HCT116 (cell line): ENCODE measurements at regions not wholly inside any gene's neighbourhood (a gene's known extent, or its start where the extent isn't known, plus 50 kb on each side); places are given as distances from the start of the nearest gene placed in this dataset.

Experiments used
- ATAC-seq: fragments of 200-7000 bp; cut with Tn5 transposase; 2 replicates; pipeline ENCODE4 v1.9.1; 2020; ENCODE audit warnings: mild to moderate bottlenecking, moderate library complexity
- BruUV-seq: library from RNA; stranded (reverse); fragments of 400-500 nt; replicated peaks from 2 replicates; lab custom pipeline; 2021; lab: Mats Ljungman, UMichigan
- CTCF ChIA-PET: fragments of 300-600 bp; sonication (Branson Sonifier 250); formaldehyde crosslinking; loops from one replicate; lab custom pipeline; 2021; ENCODE audit warnings: antibody characterized with exemption; lab: Charles Lee
- POLR2A ChIA-PET: fragments of 300-600, 350-600 bp; sonication (Branson Sonifier 250); formaldehyde crosslinking; loops from one replicate; lab custom pipeline; 2021; ENCODE audit warnings: antibody characterized with exemption; lab: Charles Lee
- RAD21 ChIA-PET, 2 experiments: fragments of 300-600 bp; sonication (Branson Sonifier 250); formaldehyde crosslinking; loops; one replicate each; lab custom pipeline; 2023; ENCODE audit warnings: low total read pairs in 2 of 2; ENCODE audit not compliant: uncharacterized antibody in 2 of 2, unreplicated experiment in 2 of 2, low non-redundant PET in 1 of 2; lab: Charles Lee
- DNase-seq: peaks from one replicate; pipeline ENCODE4 v3.0.0-alpha.2; 2010; ENCODE audit warnings: low read depth, low spot score
- H2AFZ ChIP-seq: fragments of 200-600 bp; shearing (Covaris generic), sonication (generic); 2 replicates; pipeline ENCODE4 v1.6.1; 2017; ENCODE audit warnings: low read depth, mixed run types, mixed read lengths, antibody characterized with exemption, low read length; ENCODE audit not compliant: poor library complexity, severe bottlenecking
- H3K27ac ChIP-seq: 2 replicates; pipeline ENCODE4 v1.5.1; 2012; ENCODE audit warnings: low read depth, low read length
- H3K27me3 ChIP-seq: fragments of 200-600 bp; sonication (generic); 2 replicates; pipeline ENCODE4 v1.6.1; 2016; ENCODE audit warnings: mixed run types, low read length, mixed read lengths; ENCODE audit not compliant: insufficient read depth
- H3K36me3 ChIP-seq, 2 experiments: fragments of 200-500 bp in 1 of 2; fragments of 200-600 bp in 1 of 2; sonication (Bioruptor generic) in 1 of 2; sonication (generic) in 1 of 2; 2 replicates each; pipeline versions ENCODE4 v1.5.1 to v1.6.1; 2014 to 2016; ENCODE audit warnings: low read length in 2 of 2, inconsistent platforms in 1 of 2, mixed read lengths in 1 of 2, mixed run types in 1 of 2; ENCODE audit not compliant: insufficient read depth in 2 of 2, control insufficient read depth in 1 of 2
- H3K4me1 ChIP-seq, 2 experiments: fragments of 200-600 bp in 1 of 2; sonication (generic) in 1 of 2; 2 replicates each; pipeline versions ENCODE4 v1.5.1 to v1.6.1; 2012 to 2017; ENCODE audit warnings: low read length in 2 of 2, inconsistent platforms in 1 of 2, mild to moderate bottlenecking in 1 of 2, mixed read lengths in 1 of 2, mixed run types in 1 of 2, moderate library complexity in 1 of 2; ENCODE audit not compliant: insufficient read depth in 2 of 2, control insufficient read depth in 1 of 2
- H3K4me2 ChIP-seq: fragments of 200-600 bp; sonication (generic); 2 replicates; pipeline ENCODE4 v1.6.1; 2017; ENCODE audit warnings: mixed run types, low read length, mixed read lengths
- H3K4me3 ChIP-seq, 2 experiments: fragments of 200-600 bp in 1 of 2; sonication (generic) in 1 of 2; replicated peaks in 1 of 2; 2 replicates each; pipeline ENCODE4 v1.5.1; 2011 to 2016; ENCODE audit warnings: low read length in 2 of 2, control low read depth in 1 of 2, low read depth in 1 of 2, mild to moderate bottlenecking in 1 of 2, mixed read lengths in 1 of 2, mixed run types in 1 of 2
- H3K79me2 ChIP-seq: fragments of 200-600 bp; sonication (generic); 2 replicates; pipeline ENCODE4 v1.6.1; 2017; ENCODE audit warnings: mild to moderate bottlenecking, mixed run types, low read length, moderate library complexity, mixed read lengths; ENCODE audit not compliant: insufficient read depth
- H3K9ac ChIP-seq: fragments of 200-600 bp; sonication (generic); 2 replicates; pipeline ENCODE4 v1.6.1; 2016; ENCODE audit warnings: low read length, mixed read lengths
- H3K9me2 ChIP-seq: fragments of 200-600 bp; sonication (generic), shearing (Covaris generic); 2 replicates; pipeline ENCODE4 v1.6.1; 2017; ENCODE audit warnings: mixed run types, mild to moderate bottlenecking, moderate library complexity; ENCODE audit not compliant: insufficient read depth
- H3K9me3 ChIP-seq, 2 experiments: fragments of 200-500 bp in 1 of 2; fragments of 200-600 bp in 1 of 2; sonication (Bioruptor generic) in 1 of 2; sonication (generic) in 1 of 2; 2 replicates each; pipeline ENCODE4 v1.6.1; 2014 to 2017; ENCODE audit warnings: low read length in 2 of 2, mixed read lengths in 2 of 2, inconsistent platforms in 1 of 2, low read depth in 1 of 2, mild to moderate bottlenecking in 1 of 2, mixed run types in 1 of 2, moderate library complexity in 1 of 2; ENCODE audit not compliant: control insufficient read depth in 1 of 2, insufficient read depth in 1 of 2
- H4K20me1 ChIP-seq: fragments of 200-600 bp; sonication (generic), shearing (Covaris generic); 2 replicates; pipeline ENCODE4 v1.6.1; 2017; ENCODE audit warnings: mixed run types, mild to moderate bottlenecking, moderate library complexity; ENCODE audit not compliant: insufficient read depth
- CBX3 ChIP-seq: IDR thresholded peaks from 2 replicates; pipeline ENCODE4 v1.6.1; 2012; ENCODE audit warnings: low read depth
- EGR1 ChIP-seq: IDR thresholded peaks from 2 replicates; pipeline ENCODE4 v1.6.1; 2012; ENCODE audit warnings: low read depth
- EZH2 ChIP-seq: fragments of 200-600 bp; sonication (generic); IDR thresholded peaks from 2 replicates; pipeline ENCODE4 v1.6.1; 2017; ENCODE audit warnings: antibody characterized with exemption, mixed run types
- EZH2phosphoT487 ChIP-seq: fragments of 200-600 bp; IDR thresholded peaks from 2 replicates; pipeline ENCODE4 v1.6.1; 2018; ENCODE audit warnings: antibody characterized with exemption, borderline replicate concordance
- JUND ChIP-seq: IDR thresholded peaks from 2 replicates; pipeline ENCODE4 v1.6.1; 2012
- MAX ChIP-seq: IDR thresholded peaks from 2 replicates; pipeline ENCODE4 v1.6.1; 2012
- POLR2A ChIP-seq: IDR thresholded peaks from 2 replicates; pipeline ENCODE4 v1.7.0; 2011; ENCODE audit warnings: borderline replicate concordance; ENCODE audit not compliant: insufficient read depth, insufficient read length; ENCODE audit errors: extremely low read depth
- POLR2AphosphoS5 ChIP-seq: IDR thresholded peaks from 2 replicates; pipeline ENCODE4 v1.6.1; 2011; ENCODE audit warnings: mild to moderate bottlenecking, low read depth, low read length, moderate library complexity
- REST ChIP-seq: IDR thresholded peaks from 2 replicates; pipeline ENCODE4 v1.6.1; 2012; ENCODE audit warnings: low read depth
- SIN3A ChIP-seq: IDR thresholded peaks from 2 replicates; pipeline ENCODE4 v1.6.1; 2012; ENCODE audit warnings: low read depth
- SP1 ChIP-seq: IDR thresholded peaks from 2 replicates; pipeline ENCODE4 v1.6.1; 2012; ENCODE audit warnings: low read depth
- SRF ChIP-seq: IDR thresholded peaks from 2 replicates; pipeline ENCODE4 v1.6.1; 2012; ENCODE audit warnings: low read depth
- YY1 ChIP-seq: IDR thresholded peaks from 2 replicates; pipeline ENCODE4 v1.6.1; 2011; ENCODE audit warnings: low read length, low read depth, moderate library complexity, mild to moderate bottlenecking; ENCODE audit not compliant: insufficient replicate concordance; ENCODE audit errors: extremely low read depth
- ZFX ChIP-seq: fragments of 450-650 bp; IDR thresholded peaks from 2 replicates; pipeline ENCODE4 v1.6.1; 2017
- ZNF274 ChIP-seq: fragments of 200-500 bp; sonication (Bioruptor generic); IDR thresholded peaks from 2 replicates; pipeline ENCODE4 v1.6.1; 2014; ENCODE audit warnings: mild to moderate bottlenecking, low read depth, low read length, inconsistent platforms
- intact Hi-C: fragments of 100-400 bp; cut with micrococcal nuclease; formaldehyde crosslinking; loops from 2 replicates; pipeline ENCODE4 v1.10.0; 2022
- TF ChIP-seq, protein P1 (sequence below): IDR thresholded peaks from 2 replicates; pipeline ENCODE4 v1.6.1; 2012
- TF ChIP-seq, protein P2 (sequence below): IDR thresholded peaks from 2 replicates; pipeline ENCODE4 v1.6.1; 2011; ENCODE audit warnings: mild to moderate bottlenecking, low read length, moderate library complexity; ENCODE audit not compliant: insufficient replicate concordance; ENCODE audit errors: extremely low read depth

GRCh38 chr2:72033636-72034035, 114.0 kb downstream of the CYP26B1 start:
- no peaks in the 10 kb centered on the region for H3K9me2 ChIP-seq
- DNase-seq = no peak
- H3K9ac ChIP-seq = no peak overlapping the region
- H3K27ac ChIP-seq = no peak overlapping the region
- H3K79me2 ChIP-seq = no peaks in the 10 kb centered on the region
- H4K20me1 ChIP-seq = no peaks in the 10 kb centered on the region
- ATAC-seq = no peak
- TF ChIP-seq SRF = no peak
- no peak for TF ChIP-seq YY1
- TF ChIP-seq POLR2AphosphoS5 = no peak
- no peak for TF ChIP-seq REST
- no peak for TF ChIP-seq MAX
- BruUV-seq = no TSS peak
- H3K4me3 ChIP-seq = no peak overlapping the region
- no peak overlapping the region for H3K4me2 ChIP-seq
- H3K27me3 ChIP-seq = no peaks in the 10 kb centered on the region
- no peaks in the 10 kb centered on the region for H3K9me3 ChIP-seq
- H3K36me3 ChIP-seq = no peaks in the 10 kb centered on the region
- intact Hi-C loops = no loop called here
- peaks cover 0 to 17% of the 10 kb centered on the region in 2 experiments; a peak in 2 of 4 replicates for H3K4me1 ChIP-seq
- ChIA-PET CTCF (no interaction called here), RAD21 (no interaction called here), POLR2A (no interaction called here)
- H2AFZ ChIP-seq = no peak overlapping the region

- ChIA-PET CTCF (no interaction called here), POLR2A (no interaction called here), RAD21 (no interaction called here)
- ATAC-seq = no peak
- H3K9me3 ChIP-seq = no peaks in the 10 kb centered on the region
- H3K4me2 ChIP-seq = no peak overlapping the region
- DNase-seq = no peak
- no TSS peak for BruUV-seq
- no peak overlapping the region for H3K9ac ChIP-seq
- no peaks in the 10 kb centered on the region for H3K79me2 ChIP-seq
- no peak overlapping the region for H2AFZ ChIP-seq
- H3K4me1 ChIP-seq = peaks cover 0 to 21% of the 10 kb centered on the region in 2 experiments; a peak in 2 of 4 replicates
- no peaks in the 10 kb centered on the region for H3K27me3 ChIP-seq
- no peak overlapping the region for H3K27ac ChIP-seq
- H4K20me1 ChIP-seq = no peaks in the 10 kb centered on the region
- intact Hi-C loops = no loop called here
- H3K36me3 ChIP-seq = no peaks in the 10 kb centered on the region
- H3K9me2 ChIP-seq = no peaks in the 10 kb centered on the region
- TF ChIP-seq, protein P1, sequence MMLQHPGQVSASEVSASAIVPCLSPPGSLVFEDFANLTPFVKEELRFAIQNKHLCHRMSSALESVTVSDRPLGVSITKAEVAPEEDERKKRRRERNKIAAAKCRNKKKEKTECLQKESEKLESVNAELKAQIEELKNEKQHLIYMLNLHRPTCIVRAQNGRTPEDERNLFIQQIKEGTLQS = no peak
- no peak for TF ChIP-seq SIN3A
- no peak for TF ChIP-seq POLR2AphosphoS5
- no peak for TF ChIP-seq SP1
- TF ChIP-seq, protein P2, sequence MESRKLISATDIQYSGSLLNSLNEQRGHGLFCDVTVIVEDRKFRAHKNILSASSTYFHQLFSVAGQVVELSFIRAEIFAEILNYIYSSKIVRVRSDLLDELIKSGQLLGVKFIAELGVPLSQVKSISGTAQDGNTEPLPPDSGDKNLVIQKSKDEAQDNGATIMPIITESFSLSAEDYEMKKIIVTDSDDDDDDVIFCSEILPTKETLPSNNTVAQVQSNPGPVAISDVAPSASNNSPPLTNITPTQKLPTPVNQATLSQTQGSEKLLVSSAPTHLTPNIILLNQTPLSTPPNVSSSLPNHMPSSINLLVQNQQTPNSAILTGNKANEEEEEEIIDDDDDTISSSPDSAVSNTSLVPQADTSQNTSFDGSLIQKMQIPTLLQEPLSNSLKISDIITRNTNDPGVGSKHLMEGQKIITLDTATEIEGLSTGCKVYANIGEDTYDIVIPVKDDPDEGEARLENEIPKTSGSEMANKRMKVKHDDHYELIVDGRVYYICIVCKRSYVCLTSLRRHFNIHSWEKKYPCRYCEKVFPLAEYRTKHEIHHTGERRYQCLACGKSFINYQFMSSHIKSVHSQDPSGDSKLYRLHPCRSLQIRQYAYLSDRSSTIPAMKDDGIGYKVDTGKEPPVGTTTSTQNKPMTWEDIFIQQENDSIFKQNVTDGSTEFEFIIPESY = no peak
- TF ChIP-seq POLR2A = no peak
- TF ChIP-seq EZH2 = no peak
- no peak for TF ChIP-seq ZFX
- TF ChIP-seq ZNF274 = no peak
- no peak for TF ChIP-seq JUND
- TF ChIP-seq EGR1 = no peak
- TF ChIP-seq EZH2phosphoT487 = no peak
- TF ChIP-seq CBX3 = no peak
- H3K4me3 ChIP-seq = no peak overlapping the region
Measured at GRCh38 chr2:72032481-72033041, 115.1 kb downstream of the CYP26B1 start.
